Activated T-helper 1 cell treated with anti-CD3 and anti-CD28 coated beads, Interleukin-2, amount 50 U/mL, for 16 hours (primary cell): ENCODE measurements at regions not wholly inside any gene's neighbourhood (a gene's known extent, or its start where the extent isn't known, plus 50 kb on each side); places are given as distances from the start of the nearest gene placed in this dataset.
"Not testable (repeated sequence)": the region's sequence is repeated elsewhere in the genome, so short reads cannot be mapped to it uniquely, and the experiment has no call there.

Experiments used
- DNase-seq, 2 donors: peaks; one replicate each; pipeline ENCODE4 v3.0.0-alpha.2; 2020; ENCODE audit warnings: low read depth in 1 of 2, low spot score in 1 of 2

- no peak for DNase-seq
Observed at GRCh38 chr7:155395176-155395797, 62.6 kb upstream of the EN2 start.

DNA sequence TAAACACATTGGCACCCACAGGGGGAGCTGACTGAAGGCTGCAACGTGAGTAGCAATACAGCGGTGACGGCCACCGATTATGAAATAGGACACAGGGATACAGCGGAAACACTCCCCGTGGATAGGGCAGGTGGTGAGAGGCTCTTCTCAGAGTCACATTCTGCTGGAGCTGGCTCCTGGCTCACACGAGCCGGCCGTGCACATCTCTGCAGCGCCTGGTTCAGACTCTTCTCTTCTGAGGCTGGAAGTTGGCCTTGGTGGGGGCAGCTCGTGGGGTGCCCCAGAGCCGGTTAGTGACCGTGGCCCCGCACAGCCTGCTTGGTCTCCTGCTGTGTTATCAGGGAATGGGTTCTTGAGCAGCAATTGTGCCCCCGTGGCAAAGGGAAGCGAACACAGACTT lies 61.3 kb upstream of the EN2 start:
- DNase-seq, result no peak

DNA sequence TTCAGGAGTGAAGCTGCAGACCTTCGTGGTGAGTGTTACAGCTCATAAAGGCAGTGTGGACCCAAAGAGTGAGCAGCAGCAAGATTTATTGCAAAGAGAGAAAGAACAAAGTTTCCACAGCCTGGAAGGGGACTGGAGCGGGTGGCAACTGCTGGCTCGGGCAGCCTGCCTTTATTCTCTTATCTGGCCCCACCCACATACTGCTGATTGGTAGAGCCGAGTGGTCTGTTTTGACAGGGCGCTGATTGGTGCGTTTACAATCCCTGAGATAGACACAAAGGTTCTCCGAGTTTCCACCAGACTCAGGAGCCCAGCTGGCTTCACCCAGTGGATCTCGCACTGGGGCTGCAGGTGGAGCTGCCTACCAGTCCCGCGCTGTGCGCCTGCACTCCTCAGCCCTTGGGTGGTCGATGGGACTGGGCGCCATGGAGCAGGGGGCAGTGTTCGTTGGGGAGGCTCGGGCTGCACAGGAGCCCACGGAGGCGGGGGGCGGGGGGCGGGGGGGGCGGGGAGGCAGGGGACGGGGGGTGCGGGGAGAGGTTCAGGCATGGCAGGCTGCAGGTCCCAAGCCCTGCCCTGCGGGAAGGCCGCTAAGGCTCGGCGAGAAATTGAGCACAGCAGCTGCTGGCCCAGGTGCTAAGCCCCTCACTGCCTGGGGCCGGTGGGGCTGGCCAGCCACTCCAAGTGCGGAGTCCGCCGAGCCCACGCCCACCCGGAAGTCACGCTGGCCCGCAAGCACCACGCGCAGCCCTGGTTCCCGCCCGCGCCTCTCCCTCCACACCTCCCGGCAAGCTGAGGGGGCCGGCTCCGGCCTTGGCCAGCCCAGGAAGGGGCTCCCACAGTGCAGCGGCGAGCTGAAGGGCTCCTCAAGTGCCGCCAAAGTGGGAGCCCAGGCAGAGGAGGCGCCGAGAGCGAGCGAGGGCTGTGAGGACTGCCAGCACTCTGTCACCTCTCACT lies 59.9 kb upstream of the EN2 start:
- not testable (repeated sequence) for DNase-seq

DNA sequence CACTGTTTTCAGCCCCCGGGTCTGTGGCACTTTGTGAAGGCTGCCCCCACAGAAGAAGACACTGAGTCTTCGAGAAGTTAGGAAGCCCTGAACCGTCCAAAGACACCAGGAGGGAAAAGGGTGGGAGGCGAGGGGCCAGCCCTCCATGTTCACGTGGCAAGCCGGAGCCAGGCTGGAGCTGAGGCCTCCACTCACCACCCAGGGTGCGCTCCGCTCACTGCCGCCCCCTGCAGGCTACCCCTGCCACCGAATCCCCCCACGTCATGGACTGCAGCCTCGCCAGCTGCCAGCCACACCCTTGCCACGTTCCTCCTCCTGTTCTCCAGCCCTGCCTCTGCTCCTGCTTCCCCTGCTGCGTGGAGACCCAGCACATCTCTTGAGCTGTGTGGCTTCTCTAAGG lies 59.0 kb upstream of the EN2 start:
- DNase-seq, result no peak

DNA sequence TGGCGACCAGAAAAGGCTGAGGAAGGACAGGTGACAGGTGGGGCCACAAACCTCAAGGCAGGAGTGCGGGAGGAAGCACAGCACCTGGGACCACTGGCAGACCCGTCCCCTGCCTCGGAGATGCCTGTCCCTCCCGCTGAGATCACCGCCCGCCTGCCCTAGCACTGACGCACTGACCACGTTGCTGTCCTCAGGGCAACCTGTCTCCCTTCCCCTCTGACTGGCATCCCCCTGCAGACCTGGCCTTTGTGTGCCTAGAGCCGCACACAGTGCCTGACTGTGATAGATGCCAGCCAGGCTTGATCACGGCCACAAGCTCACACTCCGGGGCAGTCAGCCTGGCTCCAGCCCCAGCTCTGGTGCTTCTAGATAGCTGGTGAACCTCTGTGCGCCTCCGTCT lies 58.4 kb upstream of the EN2 start:
- DNase-seq, result no peak

GRCh38 chr7:155401231-155401630 lies 56.7 kb upstream of the EN2 start:
- no peak for DNase-seq

GRCh38 chr7:155401884-155402283 lies 56.0 kb upstream of the EN2 start:
- no peak for DNase-seq

DNA sequence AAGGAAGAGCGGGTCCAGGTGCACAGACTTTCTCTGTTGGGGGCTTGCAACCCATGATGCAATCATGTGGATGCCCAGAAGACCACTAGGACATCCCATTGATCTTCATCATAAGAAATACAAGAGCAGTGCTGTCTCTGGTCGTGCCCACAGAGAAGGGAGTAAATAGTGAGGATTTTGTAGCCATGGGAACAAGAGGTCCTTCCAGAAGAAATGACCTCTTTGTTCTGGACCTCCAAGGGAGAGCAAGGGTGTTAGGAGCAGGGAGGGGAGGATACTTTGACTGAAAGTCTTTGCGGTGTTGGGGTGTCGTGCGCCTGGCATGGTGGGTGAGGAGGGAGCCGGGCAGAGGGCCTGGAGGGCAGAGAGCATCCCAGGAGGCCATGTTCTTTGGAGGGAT lies 55.0 kb upstream of the EN2 start:
- DNase-seq, result no peak

DNA sequence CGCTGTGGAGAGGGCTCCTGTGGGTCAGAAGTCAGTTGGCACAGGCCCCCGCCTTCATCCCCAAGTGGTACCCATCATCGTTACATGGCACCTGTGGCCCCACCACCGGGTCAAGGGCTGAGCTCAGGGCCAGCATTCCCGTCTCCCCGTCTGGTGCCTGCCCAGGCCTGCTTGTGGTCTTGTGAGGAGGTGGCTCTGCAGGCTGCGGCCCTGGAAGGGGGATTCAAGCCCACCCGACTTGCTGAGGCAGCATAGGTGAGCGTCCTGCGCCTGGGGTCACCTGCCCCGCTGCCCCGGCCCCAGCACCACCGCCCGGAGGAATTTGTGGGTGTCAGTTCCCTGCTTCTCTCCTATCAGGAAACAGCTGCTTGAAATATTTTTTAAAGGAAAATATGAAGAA lies 53.0 kb upstream of the EN2 start:
- no peak for DNase-seq

DNA sequence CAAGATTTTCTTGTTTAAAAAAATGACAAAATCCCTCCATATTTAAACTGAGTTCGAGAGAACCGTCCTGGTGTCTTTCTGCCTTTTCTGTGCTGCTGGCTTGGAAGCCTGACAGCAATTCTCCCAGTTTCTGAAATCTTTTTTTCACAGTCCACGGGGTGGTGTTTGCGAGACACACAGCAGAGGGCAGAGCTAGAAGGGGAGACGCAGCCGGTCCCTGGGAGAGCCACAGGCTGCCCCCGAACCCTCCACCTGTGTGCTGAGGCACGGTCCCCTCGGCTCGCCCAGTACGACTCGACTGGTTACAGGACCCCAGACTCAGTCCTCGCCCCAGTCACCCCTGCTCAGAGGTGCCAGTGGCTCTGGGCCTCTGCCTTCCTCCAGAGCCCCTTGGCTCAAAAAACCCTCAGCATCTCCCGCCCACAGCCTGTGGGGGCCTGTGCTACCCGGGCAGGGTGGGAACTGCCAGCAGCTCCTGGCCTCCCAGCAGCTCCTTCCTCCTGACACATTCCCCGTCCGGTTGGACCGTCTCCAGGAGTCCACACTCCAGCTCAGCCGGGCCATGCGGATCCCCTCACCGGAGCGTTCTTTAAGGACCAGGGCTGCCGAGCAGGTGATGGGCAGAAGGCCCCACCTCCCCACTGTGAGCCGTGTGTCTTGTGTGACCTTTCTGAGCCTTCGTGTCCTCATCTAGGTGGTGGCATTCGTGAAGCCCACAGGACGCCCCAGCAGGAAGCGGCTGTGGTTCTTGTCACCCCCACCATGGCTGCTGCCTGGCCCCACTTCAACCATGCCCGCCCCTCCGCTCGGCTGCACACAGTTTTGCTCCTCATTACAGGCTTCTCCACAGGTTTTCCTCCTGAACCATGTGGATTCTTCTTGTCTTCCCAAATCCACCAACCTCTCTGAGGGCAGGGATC lies 52.3 kb upstream of the EN2 start:
- no peak for DNase-seq

DNA sequence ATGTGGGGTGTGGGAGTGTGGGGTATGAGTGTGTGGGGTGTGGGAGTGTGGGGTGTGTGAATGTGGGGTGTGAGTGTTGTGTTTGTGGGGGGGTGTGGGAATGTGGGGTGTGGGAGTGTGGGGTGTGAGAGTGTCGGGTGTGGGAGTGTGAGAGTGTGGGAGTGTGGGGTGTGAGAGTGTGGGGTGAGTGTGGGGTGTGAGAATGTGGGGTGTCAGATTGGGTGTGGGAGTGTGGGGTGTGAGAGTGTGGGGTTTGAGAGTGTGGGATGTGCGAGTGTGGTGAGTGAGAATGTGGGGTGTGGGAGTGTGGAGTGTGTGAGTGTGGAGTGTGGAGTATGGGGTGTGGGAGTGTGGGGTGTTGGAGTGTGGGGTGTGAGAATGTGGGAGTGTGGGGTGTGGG lies 50.1 kb upstream of the EN2 start:
- DNase-seq, result no peak
